Caco-2 (cell line): ENCODE measurements at regions not wholly inside any gene's neighbourhood (a gene's known extent, or its start where the extent isn't known, plus 50 kb on each side); places are given as distances from the start of the nearest gene placed in this dataset. TPM values are rescaled to one million over a fixed set of nuclear protein-coding genes. Genes with fewer than 3 reads are reported as not detected.

Experiments
- BruUV-seq: library from RNA; stranded (reverse); fragments of 400-500 nt; replicated peaks from 2 replicates; lab custom pipeline; 2021; lab: Mats Ljungman, UMichigan
- CTCF ChIA-PET: fragments of 300-600 bp; sonication (Branson Sonifier 250); formaldehyde crosslinking; loops from one replicate; lab custom pipeline; 2022; ENCODE audit warnings: antibody characterized with exemption; lab: Charles Lee
- POLR2A ChIA-PET: fragments of 300-600 bp; sonication (Branson Sonifier 250); formaldehyde crosslinking; loops from one replicate; lab custom pipeline; 2022; ENCODE audit warnings: antibody characterized with exemption; lab: Charles Lee
- DNase-seq, 2 experiments: peaks; one replicate each; pipeline versions ENCODE4 v3.0.0 to v3.0.0-alpha.2; 2020 to 2022
- H3K27me3 ChIP-seq: replicated peaks from 2 replicates; pipeline ENCODE4 v1.6.0; 2011; ENCODE audit warnings: low read length; ENCODE audit not compliant: control insufficient read depth, insufficient read depth
- H3K36me3 ChIP-seq: 2 replicates; pipeline ENCODE4 v1.5.1; 2011; ENCODE audit warnings: low read length; ENCODE audit not compliant: control insufficient read depth, insufficient read depth
- H3K4me1 ChIP-seq: fragments of 250-450 bp; sonication (Bioruptor Pico); 2 replicates; pipeline ENCODE4 v1.5.1; 2020; ENCODE audit warnings: mild to moderate bottlenecking
- H3K4me3 ChIP-seq: 2 replicates; pipeline ENCODE4 v1.5.1; 2011; ENCODE audit warnings: low read depth, mild to moderate bottlenecking, control low read depth, low read length
- H3K9me3 ChIP-seq: fragments of 250-450 bp; sonication (Bioruptor Pico); 2 replicates; pipeline ENCODE4 v1.5.1; 2020; ENCODE audit warnings: mild to moderate bottlenecking, moderate library complexity
- H3K27ac Mint-ChIP-seq: one replicate; pipeline ENCODE4 v1.8.0; 2022; ENCODE audit warnings: mixed read lengths; ENCODE audit not compliant: unreplicated experiment
- H3K27me3 Mint-ChIP-seq: one replicate; pipeline ENCODE4 v1.8.0; 2022; ENCODE audit warnings: mixed read lengths; ENCODE audit not compliant: insufficient read depth, unreplicated experiment
- H3K36me3 Mint-ChIP-seq: one replicate; pipeline ENCODE4 v1.8.0; 2022; ENCODE audit warnings: mild to moderate bottlenecking, mixed read lengths; ENCODE audit not compliant: insufficient read depth, unreplicated experiment
- H3K4me1 Mint-ChIP-seq: one replicate; pipeline ENCODE4 v1.8.0; 2022; ENCODE audit warnings: low read depth, mixed read lengths; ENCODE audit not compliant: unreplicated experiment
- H3K4me3 Mint-ChIP-seq: one replicate; pipeline ENCODE4 v1.8.0; 2022; ENCODE audit warnings: mild to moderate bottlenecking, moderate library complexity, mixed read lengths; ENCODE audit not compliant: unreplicated experiment
- H3K9me3 Mint-ChIP-seq: one replicate; pipeline ENCODE4 v1.8.0; 2022; ENCODE audit warnings: mixed read lengths; ENCODE audit not compliant: unreplicated experiment
- intact Hi-C: fragments of 100-400 bp; cut with micrococcal nuclease; formaldehyde crosslinking; loops from one replicate; pipeline ENCODE4 v1.10.0; 2022; ENCODE audit not compliant: unreplicated experiment
- microRNA-seq: library from miRNA; unstranded; fragments of <30 nt; microRNA quantifications from one replicate; pipeline ENCODE4 v1.2.0, GENCODE V29; 2022
- TF ChIP-seq, protein P1 (sequence below), 2 experiments: fragments of 200-600 bp in 1 of 2; IDR thresholded peaks; 1 replicate in 1 of 2; 2 replicates in 1 of 2; pipeline versions ENCODE4 v1.5.1 to v1.8.0; 2011 to 2022; ENCODE audit warnings: antibody characterized with exemption in 1 of 2, control low read depth in 1 of 2, inconsistent platforms in 1 of 2, low read depth in 1 of 2, low read length in 1 of 2, mild to moderate bottlenecking in 1 of 2, moderate library complexity in 1 of 2; ENCODE audit not compliant: insufficient read depth in 1 of 2, severe bottlenecking in 1 of 2, unreplicated experiment in 1 of 2

DNA sequence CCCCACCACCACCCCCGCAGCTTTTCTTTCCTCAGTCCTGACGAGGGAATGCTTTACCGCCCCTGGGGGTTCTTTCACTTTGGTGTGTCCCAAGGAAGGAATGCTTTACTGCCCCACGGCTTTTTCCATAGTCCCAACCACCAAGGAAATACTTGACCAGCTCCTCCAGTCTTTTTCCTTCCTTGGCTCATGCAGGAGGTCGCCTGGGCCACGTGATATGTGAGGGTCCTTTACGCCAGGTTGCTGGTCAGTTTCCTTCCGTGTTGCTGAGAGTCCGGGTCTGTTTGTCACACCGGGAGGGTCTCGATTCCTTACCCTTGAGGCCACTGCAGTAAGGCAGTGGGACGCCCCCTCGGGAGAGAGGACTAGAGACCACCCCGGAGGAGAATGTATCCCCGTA is 58.9 kb upstream of the CDH4 start:
- H3K36me3 ChIP-seq, result no peaks in the 10 kb centered on the region
- Mint-ChIP-seq H3K9me3 (no peaks in the 10 kb centered on the region), H3K4me1 (peaks cover 8% of the 10 kb centered on the region), H3K4me3 (no peak overlapping the region), H3K27me3 (peaks cover 3% of the 10 kb centered on the region), H3K27ac (no peak overlapping the region), H3K36me3 (no peaks in the 10 kb centered on the region)
- H3K4me1 ChIP-seq, result no peaks in the 10 kb centered on the region
- H3K4me3 ChIP-seq, result no peak overlapping the region
- intact Hi-C loops, result no loop called here
- no TSS peak for BruUV-seq
- TF ChIP-seq, protein P1, sequence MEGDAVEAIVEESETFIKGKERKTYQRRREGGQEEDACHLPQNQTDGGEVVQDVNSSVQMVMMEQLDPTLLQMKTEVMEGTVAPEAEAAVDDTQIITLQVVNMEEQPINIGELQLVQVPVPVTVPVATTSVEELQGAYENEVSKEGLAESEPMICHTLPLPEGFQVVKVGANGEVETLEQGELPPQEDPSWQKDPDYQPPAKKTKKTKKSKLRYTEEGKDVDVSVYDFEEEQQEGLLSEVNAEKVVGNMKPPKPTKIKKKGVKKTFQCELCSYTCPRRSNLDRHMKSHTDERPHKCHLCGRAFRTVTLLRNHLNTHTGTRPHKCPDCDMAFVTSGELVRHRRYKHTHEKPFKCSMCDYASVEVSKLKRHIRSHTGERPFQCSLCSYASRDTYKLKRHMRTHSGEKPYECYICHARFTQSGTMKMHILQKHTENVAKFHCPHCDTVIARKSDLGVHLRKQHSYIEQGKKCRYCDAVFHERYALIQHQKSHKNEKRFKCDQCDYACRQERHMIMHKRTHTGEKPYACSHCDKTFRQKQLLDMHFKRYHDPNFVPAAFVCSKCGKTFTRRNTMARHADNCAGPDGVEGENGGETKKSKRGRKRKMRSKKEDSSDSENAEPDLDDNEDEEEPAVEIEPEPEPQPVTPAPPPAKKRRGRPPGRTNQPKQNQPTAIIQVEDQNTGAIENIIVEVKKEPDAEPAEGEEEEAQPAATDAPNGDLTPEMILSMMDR (IDR thresholded peaks at IDR 0.05; ENCODE audit: insufficient read depth in 1 of 2, low read depth in 1 of 2, low read length in 1 of 2, severe bottlenecking in 1 of 2, unreplicated experiment in 1 of 2), result no peak
- ChIA-PET POLR2A (no interaction called here), CTCF (no interaction called here)
- DNase-seq, result no peak
- H3K9me3 ChIP-seq, result peaks cover 18% of the 10 kb centered on the region; the same call in 1 of the 2 replicates
- no peaks in the 10 kb centered on the region for H3K27me3 ChIP-seq

Small RNA genes lying in the stretch of these regions (microRNA-seq; reads per million reads assigned to microRNA genes)
- gene MIR4533, result not detected
- not detected for gene MIR548AG2
- not detected for gene MIR646
